WTC11 (cell line): ENCODE measurements at regions not wholly inside any gene's neighbourhood (a gene's known extent, or its start where the extent isn't known, plus 50 kb on each side); places are given as distances from the start of the nearest gene placed in this dataset.

Experiments
- ATAC-seq: fragments of 200-7000 bp; cut with Tn5 transposase; 2 replicates; pipeline ENCODE4 v1.10.0; 2021; ENCODE audit warnings: mild to moderate bottlenecking, moderate library complexity
- CTCF ChIA-PET: fragments of 300-600 bp; sonication (Branson Sonifier 250); formaldehyde crosslinking; loops from one replicate; lab custom pipeline; 2021; ENCODE audit warnings: antibody characterized with exemption; lab: Charles Lee
- POLR2A ChIA-PET: fragments of 350-600 bp; sonication (Branson Sonifier 250); formaldehyde crosslinking; loops from one replicate; lab custom pipeline; 2021; ENCODE audit warnings: antibody characterized with exemption; lab: Charles Lee
- DNase-seq: peaks from one replicate; pipeline ENCODE4 v3.0.0; 2021; ENCODE audit warnings: low spot score
- H3K27ac Mint-ChIP-seq: 2 replicates; pipeline ENCODE4 v1.8.0; 2021; ENCODE audit warnings: mixed read lengths
- H3K27me3 Mint-ChIP-seq: 2 replicates; pipeline ENCODE4 v1.8.0; 2021; ENCODE audit warnings: low read depth, mild to moderate bottlenecking, moderate library complexity, mixed read lengths
- H3K36me3 Mint-ChIP-seq: 2 replicates; pipeline ENCODE4 v1.8.0; 2021; ENCODE audit warnings: mixed read lengths
- H3K4me1 Mint-ChIP-seq: 2 replicates; pipeline ENCODE4 v1.8.0; 2022; ENCODE audit warnings: mixed read lengths
- H3K4me3 Mint-ChIP-seq: 2 replicates; pipeline ENCODE4 v1.8.0; 2021; ENCODE audit warnings: mild to moderate bottlenecking, moderate library complexity, mixed read lengths
- H3K9me3 Mint-ChIP-seq: 2 replicates; pipeline ENCODE4 v1.8.0; 2021; ENCODE audit warnings: mixed read lengths
- GABPB1 ChIP-seq: sonication (generic); formaldehyde crosslinking; IDR thresholded peaks from 2 replicates; pipeline ENCODE4 v1.8.1; 2023; ENCODE audit warnings: mild to moderate bottlenecking, missing genetic modification reagents
- GRHL2 ChIP-seq: fragments of 250-450 bp; sonication (Bioruptor Pico); IDR thresholded peaks from 2 replicates; pipeline ENCODE4 v1.8.0; 2022; ENCODE audit warnings: mild to moderate bottlenecking, moderate library complexity; ENCODE audit not compliant: insufficient replicate concordance, severe bottlenecking
- KAT7 ChIP-seq: sonication (generic); formaldehyde crosslinking; IDR thresholded peaks from 2 replicates; pipeline ENCODE4 v1.8.1; 2023; ENCODE audit warnings: missing genetic modification reagents, mild to moderate bottlenecking, borderline replicate concordance
- MXD4 ChIP-seq: fragments of 250-450 bp; sonication (Bioruptor Pico); IDR thresholded peaks from 2 replicates; pipeline ENCODE4 v1.8.0; 2021; ENCODE audit warnings: mild to moderate bottlenecking, moderate library complexity, borderline replicate concordance
- NFE2L1 ChIP-seq: sonication (generic); formaldehyde crosslinking; IDR thresholded peaks from 2 replicates; pipeline ENCODE4 v1.8.1; 2023; ENCODE audit warnings: missing genetic modification reagents
- ZNF232 ChIP-seq: sonication (generic); formaldehyde crosslinking; IDR thresholded peaks from 2 replicates; pipeline ENCODE4 v1.8.0; 2022; ENCODE audit warnings: mild to moderate bottlenecking, missing genetic modification reagents
- ZNF671 ChIP-seq: fragments of 250-450 bp; sonication (Bioruptor Pico); IDR thresholded peaks from 2 replicates; pipeline ENCODE4 v1.8.0; 2021; ENCODE audit warnings: mild to moderate bottlenecking
- TF ChIP-seq, protein P1 (sequence below): fragments of 250-450 bp; sonication (Bioruptor Pico); IDR thresholded peaks from 2 replicates; pipeline ENCODE4 v1.9.0; 2021; ENCODE audit warnings: mild to moderate bottlenecking, borderline replicate concordance
- TF ChIP-seq, protein P2 (sequence below): sonication (generic); formaldehyde crosslinking; IDR thresholded peaks from 2 replicates; pipeline ENCODE4 v1.8.1; 2023; ENCODE audit warnings: mild to moderate bottlenecking, missing genetic modification reagents
- TF ChIP-seq, protein P3 (sequence below): sonication (generic); formaldehyde crosslinking; IDR thresholded peaks from 2 replicates; pipeline ENCODE4 v1.8.0; 2022; ENCODE audit warnings: mild to moderate bottlenecking, missing genetic modification reagents
- TF ChIP-seq, protein P4 (sequence below): fragments of 250-450 bp; sonication (Bioruptor Pico); conservative IDR thresholded peaks from 2 replicates; pipeline ENCODE4 v1.9.0; 2021; ENCODE audit warnings: mild to moderate bottlenecking
- TF ChIP-seq, protein P5 (sequence below): fragments of 250-450 bp; sonication (Bioruptor Pico); IDR thresholded peaks from 2 replicates; pipeline ENCODE4 v2.1.2; 2022; ENCODE audit warnings: mild to moderate bottlenecking, moderate library complexity

DNA sequence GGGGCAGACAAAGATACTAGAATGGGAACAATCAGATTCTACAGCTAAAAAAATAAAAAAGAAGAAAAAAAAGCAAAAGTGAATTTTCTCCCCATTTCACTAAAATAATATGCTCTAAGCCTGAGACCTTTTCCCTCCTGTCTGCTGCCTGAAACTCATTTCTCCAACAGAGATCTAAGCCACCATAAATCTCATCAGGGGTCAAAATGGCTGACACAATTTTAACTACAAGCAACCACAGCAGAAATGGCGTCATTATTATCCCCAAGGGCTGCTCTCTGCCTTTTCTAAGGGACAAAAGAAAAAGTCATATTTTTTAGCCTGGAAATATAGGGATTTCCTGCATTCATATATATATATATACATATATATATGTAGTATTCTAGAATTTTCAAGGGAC is 183.7 kb upstream of the CAMK1G start (continued):
- TF ChIP-seq, protein P1, sequence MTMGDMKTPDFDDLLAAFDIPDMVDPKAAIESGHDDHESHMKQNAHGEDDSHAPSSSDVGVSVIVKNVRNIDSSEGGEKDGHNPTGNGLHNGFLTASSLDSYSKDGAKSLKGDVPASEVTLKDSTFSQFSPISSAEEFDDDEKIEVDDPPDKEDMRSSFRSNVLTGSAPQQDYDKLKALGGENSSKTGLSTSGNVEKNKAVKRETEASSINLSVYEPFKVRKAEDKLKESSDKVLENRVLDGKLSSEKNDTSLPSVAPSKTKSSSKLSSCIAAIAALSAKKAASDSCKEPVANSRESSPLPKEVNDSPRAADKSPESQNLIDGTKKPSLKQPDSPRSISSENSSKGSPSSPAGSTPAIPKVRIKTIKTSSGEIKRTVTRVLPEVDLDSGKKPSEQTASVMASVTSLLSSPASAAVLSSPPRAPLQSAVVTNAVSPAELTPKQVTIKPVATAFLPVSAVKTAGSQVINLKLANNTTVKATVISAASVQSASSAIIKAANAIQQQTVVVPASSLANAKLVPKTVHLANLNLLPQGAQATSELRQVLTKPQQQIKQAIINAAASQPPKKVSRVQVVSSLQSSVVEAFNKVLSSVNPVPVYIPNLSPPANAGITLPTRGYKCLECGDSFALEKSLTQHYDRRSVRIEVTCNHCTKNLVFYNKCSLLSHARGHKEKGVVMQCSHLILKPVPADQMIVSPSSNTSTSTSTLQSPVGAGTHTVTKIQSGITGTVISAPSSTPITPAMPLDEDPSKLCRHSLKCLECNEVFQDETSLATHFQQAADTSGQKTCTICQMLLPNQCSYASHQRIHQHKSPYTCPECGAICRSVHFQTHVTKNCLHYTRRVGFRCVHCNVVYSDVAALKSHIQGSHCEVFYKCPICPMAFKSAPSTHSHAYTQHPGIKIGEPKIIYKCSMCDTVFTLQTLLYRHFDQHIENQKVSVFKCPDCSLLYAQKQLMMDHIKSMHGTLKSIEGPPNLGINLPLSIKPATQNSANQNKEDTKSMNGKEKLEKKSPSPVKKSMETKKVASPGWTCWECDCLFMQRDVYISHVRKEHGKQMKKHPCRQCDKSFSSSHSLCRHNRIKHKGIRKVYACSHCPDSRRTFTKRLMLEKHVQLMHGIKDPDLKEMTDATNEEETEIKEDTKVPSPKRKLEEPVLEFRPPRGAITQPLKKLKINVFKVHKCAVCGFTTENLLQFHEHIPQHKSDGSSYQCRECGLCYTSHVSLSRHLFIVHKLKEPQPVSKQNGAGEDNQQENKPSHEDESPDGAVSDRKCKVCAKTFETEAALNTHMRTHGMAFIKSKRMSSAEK, result no peak
- TF ChIP-seq NFE2L1 (CRISPR knock-in tag) (no peak), KAT7 (CRISPR knock-in tag) (no peak), MXD4 (CRISPR knock-in tag) (no peak)
- TF ChIP-seq, protein P2, sequence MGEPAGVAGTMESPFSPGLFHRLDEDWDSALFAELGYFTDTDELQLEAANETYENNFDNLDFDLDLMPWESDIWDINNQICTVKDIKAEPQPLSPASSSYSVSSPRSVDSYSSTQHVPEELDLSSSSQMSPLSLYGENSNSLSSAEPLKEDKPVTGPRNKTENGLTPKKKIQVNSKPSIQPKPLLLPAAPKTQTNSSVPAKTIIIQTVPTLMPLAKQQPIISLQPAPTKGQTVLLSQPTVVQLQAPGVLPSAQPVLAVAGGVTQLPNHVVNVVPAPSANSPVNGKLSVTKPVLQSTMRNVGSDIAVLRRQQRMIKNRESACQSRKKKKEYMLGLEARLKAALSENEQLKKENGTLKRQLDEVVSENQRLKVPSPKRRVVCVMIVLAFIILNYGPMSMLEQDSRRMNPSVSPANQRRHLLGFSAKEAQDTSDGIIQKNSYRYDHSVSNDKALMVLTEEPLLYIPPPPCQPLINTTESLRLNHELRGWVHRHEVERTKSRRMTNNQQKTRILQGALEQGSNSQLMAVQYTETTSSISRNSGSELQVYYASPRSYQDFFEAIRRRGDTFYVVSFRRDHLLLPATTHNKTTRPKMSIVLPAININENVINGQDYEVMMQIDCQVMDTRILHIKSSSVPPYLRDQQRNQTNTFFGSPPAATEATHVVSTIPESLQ, result no peak

DNA sequence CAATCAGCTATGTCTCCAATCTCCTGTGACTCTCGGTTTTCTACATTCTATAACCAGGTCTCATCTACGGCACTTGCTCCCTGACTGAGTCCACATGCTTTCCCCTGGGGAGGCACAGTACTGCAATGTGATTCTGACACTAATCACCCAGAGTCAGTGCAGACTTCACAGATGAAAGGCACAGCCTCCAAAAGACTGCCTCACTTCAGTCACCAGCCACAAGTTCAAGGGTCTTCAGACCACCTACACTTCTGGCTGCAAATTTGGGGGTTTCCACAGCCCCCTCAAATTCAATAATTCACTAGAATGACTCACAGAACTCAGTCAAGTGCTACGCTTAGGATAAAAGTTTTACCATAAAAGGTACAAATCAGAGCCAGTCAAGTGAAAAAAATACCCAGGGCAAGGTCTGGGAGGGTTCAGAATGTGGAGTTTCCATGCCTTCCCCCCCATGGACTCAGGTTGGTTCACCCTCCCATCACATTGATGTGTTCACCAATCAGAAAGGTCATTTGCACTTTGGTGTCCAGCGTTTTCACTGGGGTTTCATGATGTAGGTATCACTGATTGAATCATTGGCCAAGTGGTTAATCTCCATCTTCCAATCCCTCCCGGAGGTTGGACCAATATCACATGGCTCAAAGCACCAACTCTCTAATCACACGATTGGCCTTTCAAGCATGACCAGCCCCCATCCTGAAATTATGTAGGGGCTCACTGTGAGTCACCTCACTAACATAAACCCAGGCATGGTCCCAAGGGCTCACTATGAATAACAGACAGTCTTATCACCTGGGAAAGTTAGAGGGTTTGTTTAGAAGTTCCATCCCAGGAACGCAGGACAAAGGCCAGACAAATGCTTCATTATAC is 182.9 kb upstream of the CAMK1G start:
- Mint-ChIP-seq H3K36me3 (no peaks in the 10 kb centered on the region), H3K4me1 (peaks cover 41% of the 10 kb centered on the region), H3K9me3 (no peaks in the 10 kb centered on the region), H3K27ac (no peak overlapping the region), H3K27me3 (no peaks in the 10 kb centered on the region), H3K4me3 (no peak overlapping the region)
- no peak for ATAC-seq
- POLR2A ChIA-PET, result no interaction called here
- CTCF ChIA-PET, result no interaction called here
- DNase-seq, result no peak
- TF ChIP-seq, protein P3, sequence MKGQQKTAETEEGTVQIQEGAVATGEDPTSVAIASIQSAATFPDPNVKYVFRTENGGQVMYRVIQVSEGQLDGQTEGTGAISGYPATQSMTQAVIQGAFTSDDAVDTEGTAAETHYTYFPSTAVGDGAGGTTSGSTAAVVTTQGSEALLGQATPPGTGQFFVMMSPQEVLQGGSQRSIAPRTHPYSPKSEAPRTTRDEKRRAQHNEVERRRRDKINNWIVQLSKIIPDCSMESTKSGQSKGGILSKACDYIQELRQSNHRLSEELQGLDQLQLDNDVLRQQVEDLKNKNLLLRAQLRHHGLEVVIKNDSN, result no peak
- TF ChIP-seq, protein P4, sequence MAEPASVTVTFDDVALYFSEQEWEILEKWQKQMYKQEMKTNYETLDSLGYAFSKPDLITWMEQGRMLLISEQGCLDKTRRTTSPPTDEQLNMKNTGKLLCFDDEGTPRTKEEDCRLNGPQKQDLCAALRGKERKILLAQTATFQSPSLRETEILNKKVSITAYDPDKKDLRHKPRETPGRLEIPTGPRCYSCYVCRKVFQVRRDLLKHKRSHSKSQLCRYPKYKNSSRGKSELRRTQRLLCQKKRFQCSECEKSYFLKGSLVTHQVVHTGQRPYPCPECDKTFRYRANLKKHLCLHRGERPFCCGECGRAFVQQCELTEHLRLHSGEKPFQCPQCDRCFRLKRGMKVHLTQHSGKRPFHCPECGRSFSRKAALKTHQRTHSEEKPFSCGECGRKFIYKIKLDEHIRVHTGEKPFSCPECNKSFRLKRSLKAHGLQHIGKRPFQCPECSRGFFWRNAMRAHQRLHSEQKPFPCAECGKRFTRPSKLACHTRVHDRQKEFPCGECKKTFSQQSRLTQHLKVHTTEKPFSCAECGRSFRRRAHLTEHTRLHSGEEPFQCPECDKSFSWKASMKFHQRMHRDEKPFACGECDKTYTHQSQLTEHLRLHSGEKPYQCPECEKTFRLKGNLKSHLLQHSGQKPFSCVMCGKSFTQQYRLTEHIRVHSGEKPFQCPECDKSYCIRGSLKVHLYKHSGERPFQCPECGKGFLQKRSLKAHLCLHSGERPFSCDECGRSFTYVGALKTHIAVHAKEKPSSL (CRISPR knock-in tag), result no peak
- TF ChIP-seq ZNF671 (CRISPR knock-in tag) (no peak), ZNF232 (CRISPR knock-in tag) (no peak)

DNA sequence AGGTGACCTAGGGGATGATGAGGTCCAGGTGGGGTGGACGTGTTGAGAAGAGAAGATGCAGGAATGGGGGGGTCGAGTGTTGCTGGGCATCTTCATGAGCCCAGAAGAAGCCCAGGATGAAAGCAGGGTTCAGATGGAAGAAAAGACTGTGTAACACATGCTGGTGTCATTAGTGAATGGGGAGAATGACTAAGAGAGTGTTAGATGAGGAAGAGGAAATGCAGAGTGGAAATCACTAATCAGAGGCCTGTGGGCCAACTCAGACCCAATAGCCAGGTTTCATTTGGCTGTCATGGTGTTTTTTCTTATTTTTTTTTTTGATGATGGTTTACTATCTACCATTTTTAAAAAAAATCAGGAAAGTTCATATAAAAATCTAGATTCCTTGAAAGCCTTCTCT is 180.8 kb upstream of the CAMK1G start:
- Mint-ChIP-seq H3K4me1 (peaks cover 35% of the 10 kb centered on the region), H3K36me3 (no peaks in the 10 kb centered on the region), H3K27ac (no peak overlapping the region), H3K27me3 (no peaks in the 10 kb centered on the region), H3K9me3 (peaks cover 2% of the 10 kb centered on the region; the same call in 1 of the 2 replicates), H3K4me3 (no peak overlapping the region)
- TF ChIP-seq GRHL2 (no peak), GABPB1 (CRISPR knock-in tag) (no peak)
- TF ChIP-seq, protein P5, sequence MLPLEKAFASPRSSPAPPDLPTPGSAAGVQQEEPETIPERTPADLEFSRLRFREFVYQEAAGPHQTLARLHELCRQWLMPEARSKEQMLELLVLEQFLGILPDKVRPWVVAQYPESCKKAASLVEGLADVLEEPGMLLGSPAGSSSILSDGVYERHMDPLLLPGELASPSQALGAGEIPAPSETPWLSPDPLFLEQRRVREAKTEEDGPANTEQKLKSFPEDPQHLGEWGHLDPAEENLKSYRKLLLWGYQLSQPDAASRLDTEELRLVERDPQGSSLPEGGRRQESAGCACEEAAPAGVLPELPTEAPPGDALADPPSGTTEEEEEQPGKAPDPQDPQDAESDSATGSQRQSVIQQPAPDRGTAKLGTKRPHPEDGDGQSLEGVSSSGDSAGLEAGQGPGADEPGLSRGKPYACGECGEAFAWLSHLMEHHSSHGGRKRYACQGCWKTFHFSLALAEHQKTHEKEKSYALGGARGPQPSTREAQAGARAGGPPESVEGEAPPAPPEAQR, result no peak
- TF ChIP-seq, protein P2, result no peak
- ATAC-seq, result no peak
- no peak for DNase-seq
- ChIA-PET CTCF (no interaction called here), POLR2A (no interaction called here)
